T-helper 17 cell (primary cell): ENCODE measurements at regions not wholly inside any gene's neighbourhood (a gene's known extent, or its start where the extent isn't known, plus 50 kb on each side); places are given as distances from the start of the nearest gene placed in this dataset.

ENCODE experiments used
- ATAC-seq: fragments of 150-1000 bp; cut with Tn5 transposase; 2 replicates; pipeline ENCODE4 v1.10.0; 2021; ENCODE audit warnings: mild to moderate bottlenecking, moderate library complexity
- DNase-seq, 3 donors: peaks; one replicate each; pipeline versions ENCODE4 v3.0.0 to v3.0.0-alpha.2; 2020 to 2021
- H3K9me3 ChIP-seq: one replicate; pipeline ENCODE4 v1.7.0; 2013; ENCODE audit warnings: low read length, mild to moderate bottlenecking; ENCODE audit not compliant: control insufficient read depth, poor library complexity, severe bottlenecking
- H3K27ac Mint-ChIP-seq: one replicate; pipeline ENCODE4 v1.8.0; 2022; ENCODE audit warnings: mild to moderate bottlenecking, moderate library complexity, mixed read lengths
- H3K27me3 Mint-ChIP-seq: one replicate; pipeline ENCODE4 v1.8.0; 2022; ENCODE audit warnings: mixed read lengths
- H3K36me3 Mint-ChIP-seq: one replicate; pipeline ENCODE4 v1.8.0; 2022; ENCODE audit warnings: low read depth, mixed read lengths
- H3K4me1 Mint-ChIP-seq: one replicate; pipeline ENCODE4 v1.8.0; 2022; ENCODE audit warnings: mild to moderate bottlenecking, mixed read lengths
- H3K4me3 Mint-ChIP-seq: one replicate; pipeline ENCODE4 v1.8.0; 2022; ENCODE audit warnings: mild to moderate bottlenecking, moderate library complexity, mixed read lengths

DNA sequence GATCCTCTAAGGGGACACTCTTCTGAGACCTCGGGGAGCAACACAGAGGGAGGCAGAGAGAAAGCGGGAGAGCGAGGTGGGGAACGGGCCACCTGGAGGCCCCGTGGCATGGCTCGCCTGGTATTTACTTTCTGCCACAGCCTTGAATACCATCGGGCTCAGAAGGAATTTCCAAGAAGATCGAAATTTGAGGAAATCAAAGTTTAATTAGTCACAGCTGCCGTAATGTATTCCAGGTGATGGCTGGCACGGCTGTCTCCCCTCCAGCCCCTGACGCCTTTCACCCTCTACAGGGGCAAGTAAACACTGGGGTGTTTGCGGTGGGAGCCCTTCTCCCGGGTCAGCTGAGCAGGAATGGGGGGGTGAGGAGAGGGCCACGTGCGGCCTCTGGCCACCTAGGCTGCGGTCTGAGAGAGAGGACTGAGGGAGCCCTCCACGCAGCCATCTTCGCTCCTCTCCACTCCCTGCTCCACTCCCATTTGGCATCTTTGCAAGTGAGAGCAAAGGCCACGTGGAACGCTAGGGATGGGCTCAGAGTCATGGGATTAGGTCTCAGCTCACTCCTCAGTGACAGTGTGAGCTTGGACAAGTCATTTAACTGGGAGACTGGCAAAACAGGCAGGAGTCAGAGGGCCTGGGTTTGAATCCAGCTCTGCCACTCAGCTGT lies 125.2 kb downstream of the SYF2 start:
- peaks cover 11% of the 10 kb centered on the region for H3K27me3 Mint-ChIP-seq
- H3K36me3 Mint-ChIP-seq = no peaks in the 10 kb centered on the region
- H3K27ac Mint-ChIP-seq = peak overlapping the region; percentile 56
- H3K4me3 Mint-ChIP-seq = no peak overlapping the region
- DNase-seq = no peak
- no peak for ATAC-seq
- peaks cover 9% of the 10 kb centered on the region for H3K4me1 Mint-ChIP-seq
- no peaks in the 10 kb centered on the region for H3K9me3 ChIP-seq

DNA sequence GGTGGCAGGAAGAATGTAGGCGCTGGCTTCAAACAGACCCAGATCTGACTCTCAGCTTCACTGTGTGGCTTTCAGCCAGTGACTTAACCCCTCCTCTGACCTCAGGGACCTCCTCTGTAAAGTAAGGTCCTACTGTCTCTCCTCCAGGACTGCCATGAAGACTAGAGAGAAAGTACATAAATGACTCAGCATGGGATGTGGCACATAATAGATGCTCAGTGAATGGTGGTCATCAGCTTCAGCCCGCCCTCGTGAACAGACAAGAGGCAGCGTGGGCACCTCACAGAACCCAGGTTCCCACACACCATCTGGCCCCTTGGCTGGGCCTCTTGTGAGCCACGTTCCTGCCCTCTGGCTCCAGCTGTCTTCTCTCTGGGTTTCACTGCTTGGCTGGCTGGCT lies 126.0 kb downstream of the SYF2 start:
- no peak overlapping the region for H3K4me3 Mint-ChIP-seq
- ATAC-seq = no peak
- H3K27ac Mint-ChIP-seq = peak overlapping the region; percentile 56

DNA sequence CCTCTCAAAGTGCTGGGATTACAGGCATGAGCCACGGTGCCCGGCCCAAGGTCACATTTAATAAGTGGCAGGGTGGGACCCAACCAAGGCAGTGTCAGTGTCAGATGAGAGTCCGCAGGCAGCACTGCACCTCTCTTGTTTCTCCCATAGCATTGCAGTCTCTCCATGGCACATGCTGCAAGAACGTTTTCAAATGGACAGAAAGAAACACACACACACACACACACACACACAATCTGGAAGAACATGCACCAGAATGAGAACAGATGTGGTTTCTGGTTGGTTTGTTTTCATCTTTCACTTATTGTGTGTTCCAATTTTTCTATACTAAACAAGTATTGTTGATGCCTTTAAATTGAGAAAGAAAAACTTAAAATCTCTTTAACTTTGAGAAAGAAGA lies 126.5 kb downstream of the SYF2 start:
- H3K36me3 Mint-ChIP-seq = no peaks in the 10 kb centered on the region
- H3K27me3 Mint-ChIP-seq = peaks cover 11% of the 10 kb centered on the region
- H3K27ac Mint-ChIP-seq = peak overlapping the region; percentile 56
- H3K9me3 ChIP-seq = no peaks in the 10 kb centered on the region
- ATAC-seq (no peak), DNase-seq (no peak)
- H3K4me3 Mint-ChIP-seq = no peak overlapping the region
- peaks cover 17% of the 10 kb centered on the region for H3K4me1 Mint-ChIP-seq

More for the DNA sequence above, 126.0 kb downstream of the SYF2 start:
- Mint-ChIP-seq H3K4me1 (peaks cover 14% of the 10 kb centered on the region), H3K36me3 (no peaks in the 10 kb centered on the region), H3K27me3 (peaks cover 11% of the 10 kb centered on the region)
- no peaks in the 10 kb centered on the region for H3K9me3 ChIP-seq
- no peak for DNase-seq

DNA sequence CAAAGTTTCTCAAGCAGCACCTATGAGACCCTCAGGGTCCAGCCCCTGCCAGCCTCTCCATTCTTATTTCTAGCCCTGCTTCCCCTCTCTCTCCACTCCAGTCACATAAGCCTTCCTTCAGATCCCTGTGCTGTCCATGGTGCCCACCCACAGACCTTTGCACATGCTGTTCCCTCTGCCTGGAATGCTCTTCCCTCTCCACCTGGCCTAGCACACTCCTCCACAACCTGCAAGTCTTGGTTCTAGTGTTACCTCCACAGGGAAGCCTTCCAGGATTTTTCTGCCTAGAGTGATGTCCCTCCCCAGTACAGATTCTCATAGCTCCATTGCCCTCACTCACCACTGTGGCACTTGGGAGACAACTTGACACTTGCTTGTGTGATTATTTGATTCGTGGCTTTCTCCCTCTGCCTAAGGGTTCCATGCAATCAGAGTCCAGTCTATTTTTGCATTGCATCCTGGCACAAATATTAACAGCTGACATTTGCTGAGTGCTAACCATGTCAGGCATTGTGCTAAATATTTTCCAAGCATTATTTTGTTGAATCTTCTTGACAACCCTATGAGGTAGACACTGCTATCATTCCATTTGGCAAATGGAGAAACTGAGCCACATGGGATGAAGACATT lies 127.3 kb downstream of the SYF2 start:
- Mint-ChIP-seq H3K4me3 (no peak overlapping the region), H3K36me3 (no peaks in the 10 kb centered on the region), H3K27ac (peak overlapping the region; percentile 77), H3K4me1 (peaks cover 23% of the 10 kb centered on the region), H3K27me3 (peaks cover 11% of the 10 kb centered on the region)
- ATAC-seq = no peak
- DNase-seq = no peak
- H3K9me3 ChIP-seq = no peaks in the 10 kb centered on the region

DNA sequence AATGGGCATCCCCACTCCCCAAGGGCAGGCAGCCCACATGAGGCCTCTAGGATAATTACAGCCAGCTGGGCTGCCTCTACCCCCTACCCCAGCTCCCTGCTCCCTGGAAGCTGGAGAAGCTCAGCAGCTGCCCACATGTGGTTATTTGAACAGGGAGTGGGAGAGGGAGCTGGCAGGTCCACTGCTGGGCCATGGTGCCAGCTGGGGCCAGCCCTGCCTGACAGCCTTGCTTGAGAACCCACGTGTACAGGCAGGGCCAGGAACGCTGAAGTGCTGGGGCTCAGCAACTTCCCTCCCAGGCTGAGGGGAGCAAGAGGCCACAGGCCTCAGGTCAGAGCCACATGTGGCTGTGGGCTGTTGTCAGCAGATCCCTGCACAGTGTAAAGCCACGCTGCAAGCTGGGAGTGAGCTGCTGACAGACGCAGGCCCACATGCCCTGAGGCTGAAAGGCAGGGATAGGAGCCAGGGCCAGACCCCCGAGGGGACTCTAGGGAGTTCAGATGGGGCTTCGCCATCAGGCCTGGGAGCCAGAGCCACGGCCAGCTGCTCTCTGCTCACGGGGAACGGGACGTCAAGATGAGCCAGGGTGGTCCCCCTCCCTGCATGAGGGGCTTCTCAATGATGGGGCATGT lies 129.0 kb downstream of the SYF2 start:
- H3K4me3 Mint-ChIP-seq = no peak overlapping the region
- no peaks in the 10 kb centered on the region for H3K36me3 Mint-ChIP-seq
- peaks cover 15% of the 10 kb centered on the region for H3K27me3 Mint-ChIP-seq
- no peaks in the 10 kb centered on the region for H3K9me3 ChIP-seq
- ATAC-seq = no peak
- H3K27ac Mint-ChIP-seq = no peak overlapping the region
- DNase-seq = no peak
- H3K4me1 Mint-ChIP-seq = peaks cover 31% of the 10 kb centered on the region

DNA sequence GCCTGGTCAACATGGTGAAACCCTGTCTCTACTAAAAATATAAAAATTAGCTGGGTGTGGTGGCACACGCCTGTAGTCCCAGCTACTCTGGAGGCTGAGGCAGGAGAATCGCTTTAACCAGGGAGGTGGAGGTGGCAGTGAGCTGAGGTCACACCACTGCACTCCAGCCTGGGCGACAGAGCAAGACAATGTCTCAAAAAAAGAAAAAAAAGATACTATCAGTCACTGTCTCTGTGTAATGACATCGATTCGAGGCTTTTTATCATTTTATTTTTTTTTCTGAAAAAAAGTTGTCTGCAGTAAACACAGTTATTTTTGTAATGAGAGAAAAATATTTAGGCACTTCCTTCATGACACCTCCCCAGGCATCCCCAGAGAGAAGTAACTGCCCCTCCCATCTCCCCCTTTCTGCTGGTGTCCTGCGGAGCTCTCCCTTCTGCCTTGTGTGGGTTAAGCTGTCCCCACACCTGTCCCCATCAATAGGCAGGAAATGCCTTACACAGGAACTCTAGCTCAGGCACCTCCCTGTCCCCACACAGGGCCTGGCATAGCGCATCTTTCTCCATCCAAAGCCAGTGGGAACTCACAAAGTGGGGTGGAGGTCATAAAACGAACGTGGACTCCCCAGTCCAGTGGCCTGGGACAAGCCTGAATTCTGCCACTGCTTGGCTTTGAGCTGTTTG lies 132.0 kb downstream of the SYF2 start:
- H3K27ac Mint-ChIP-seq = peak overlapping the region; percentile 73
- no peak overlapping the region for H3K4me3 Mint-ChIP-seq
- peaks cover 15% of the 10 kb centered on the region for H3K27me3 Mint-ChIP-seq
- no peak for ATAC-seq
- H3K9me3 ChIP-seq = no peaks in the 10 kb centered on the region
- peaks cover 36% of the 10 kb centered on the region for H3K4me1 Mint-ChIP-seq
- H3K36me3 Mint-ChIP-seq = no peaks in the 10 kb centered on the region
- DNase-seq = no peak

DNA sequence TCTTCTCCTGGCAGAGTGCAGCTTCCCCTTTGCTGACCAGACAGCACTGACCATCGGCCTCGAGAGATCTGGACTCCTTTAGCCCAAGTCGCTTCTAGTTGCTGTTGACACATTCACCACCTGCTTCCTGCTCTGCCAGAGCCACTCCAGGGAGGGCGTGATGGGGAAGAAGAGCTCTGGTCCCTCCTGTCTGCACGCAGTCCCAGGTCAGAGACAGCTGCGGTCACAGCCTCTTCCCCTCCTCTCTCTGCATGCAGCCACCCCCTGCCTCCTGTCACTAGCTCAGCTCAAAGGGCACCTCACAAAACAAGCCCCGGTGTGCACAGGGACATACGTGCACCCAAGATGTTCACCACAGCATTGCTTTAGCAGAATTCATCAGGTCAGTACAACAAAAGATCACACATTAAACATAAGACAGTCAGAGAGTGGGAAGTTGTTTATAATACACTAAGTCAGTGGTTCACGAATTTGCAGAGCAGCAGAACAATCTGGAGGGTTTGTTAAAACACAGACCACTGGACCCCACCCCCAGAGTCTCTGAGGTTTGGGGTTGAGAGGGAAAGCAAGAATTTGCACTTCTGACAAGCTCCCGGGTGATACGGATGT lies 132.9 kb downstream of the SYF2 start:
- ATAC-seq (peak; percentile 45), DNase-seq (no peak)
- H3K27me3 Mint-ChIP-seq = peaks cover 7% of the 10 kb centered on the region
- H3K9me3 ChIP-seq = no peaks in the 10 kb centered on the region
- peak overlapping the region; percentile 73 for H3K27ac Mint-ChIP-seq
- H3K36me3 Mint-ChIP-seq = no peaks in the 10 kb centered on the region
- peak overlapping the region; percentile 79 for H3K4me3 Mint-ChIP-seq
- peaks cover 38% of the 10 kb centered on the region for H3K4me1 Mint-ChIP-seq

DNA sequence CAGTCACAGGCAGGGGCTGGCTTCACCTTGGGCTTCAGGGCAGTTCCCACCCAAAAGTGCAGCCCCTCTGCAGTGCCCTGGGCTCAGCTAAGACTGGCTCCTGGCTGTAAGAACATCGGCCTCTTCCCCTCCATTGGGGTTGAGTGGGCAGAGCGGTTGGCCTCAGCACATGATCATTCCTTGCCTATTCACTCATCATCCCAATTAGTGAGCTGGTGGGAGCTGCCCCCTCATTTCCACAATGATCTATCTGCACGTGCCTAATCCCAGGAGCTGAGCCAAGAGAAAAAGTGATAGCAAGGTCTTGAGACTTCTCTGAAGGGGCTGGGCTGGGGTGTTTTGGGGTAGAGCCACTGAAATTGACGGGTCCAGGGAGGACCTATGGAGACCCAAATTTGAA lies 133.6 kb downstream of the SYF2 start:
- DNase-seq = no peak
- no peaks in the 10 kb centered on the region for H3K9me3 ChIP-seq
- peak overlapping the region; percentile 79 for H3K4me3 Mint-ChIP-seq
- peak overlapping the region; percentile 73 for H3K27ac Mint-ChIP-seq
- no peaks in the 10 kb centered on the region for H3K36me3 Mint-ChIP-seq
- peaks cover 4% of the 10 kb centered on the region for H3K27me3 Mint-ChIP-seq
- no peak for ATAC-seq
- H3K4me1 Mint-ChIP-seq = peaks cover 36% of the 10 kb centered on the region

DNA sequence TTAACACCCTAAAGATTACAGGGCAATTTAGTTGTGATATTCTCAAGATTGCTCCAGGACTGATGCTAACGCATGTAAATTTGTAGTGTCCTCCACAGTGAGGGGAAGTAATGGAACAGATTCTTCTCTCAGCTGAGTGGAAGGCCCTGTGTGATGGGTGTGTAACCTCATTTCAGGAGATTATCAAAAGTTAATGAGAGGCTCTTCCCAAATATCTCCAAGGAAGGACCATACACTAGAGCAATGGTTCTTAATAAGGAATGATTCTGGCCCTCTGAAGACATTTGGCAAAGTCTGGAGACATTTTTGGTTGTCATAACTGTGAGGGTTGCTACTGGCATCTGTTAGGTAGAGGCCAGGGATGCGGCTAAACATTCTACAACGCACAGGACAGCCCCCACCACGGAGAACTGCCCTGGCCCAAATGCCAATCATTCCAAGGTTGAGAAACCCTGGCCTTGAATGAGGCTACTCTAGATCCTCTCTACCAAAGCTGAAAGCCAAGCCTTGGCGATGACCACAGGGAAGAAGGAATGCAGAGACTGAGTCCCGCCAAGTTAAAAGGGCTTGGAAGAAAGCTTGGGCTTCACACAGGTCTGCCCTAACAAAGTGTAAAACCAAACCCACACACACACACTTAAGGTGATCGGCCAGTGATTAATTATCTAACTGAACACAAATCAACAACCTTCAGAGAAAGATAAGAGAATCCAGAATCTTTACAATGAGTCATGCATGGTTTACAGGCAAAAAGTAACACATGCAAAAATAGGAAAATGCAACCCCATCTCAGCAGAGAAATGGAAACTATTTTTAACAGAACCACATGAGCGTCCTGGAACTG lies 135.8 kb downstream of the SYF2 start:
- Mint-ChIP-seq H3K4me1 (peaks cover 33% of the 10 kb centered on the region), H3K27ac (peak overlapping the region; percentile 79), H3K27me3 (peaks cover 4% of the 10 kb centered on the region), H3K4me3 (peak overlapping the region; percentile 69), H3K36me3 (no peaks in the 10 kb centered on the region)
- no peak for ATAC-seq
- DNase-seq = no peak
- no peaks in the 10 kb centered on the region for H3K9me3 ChIP-seq

DNA sequence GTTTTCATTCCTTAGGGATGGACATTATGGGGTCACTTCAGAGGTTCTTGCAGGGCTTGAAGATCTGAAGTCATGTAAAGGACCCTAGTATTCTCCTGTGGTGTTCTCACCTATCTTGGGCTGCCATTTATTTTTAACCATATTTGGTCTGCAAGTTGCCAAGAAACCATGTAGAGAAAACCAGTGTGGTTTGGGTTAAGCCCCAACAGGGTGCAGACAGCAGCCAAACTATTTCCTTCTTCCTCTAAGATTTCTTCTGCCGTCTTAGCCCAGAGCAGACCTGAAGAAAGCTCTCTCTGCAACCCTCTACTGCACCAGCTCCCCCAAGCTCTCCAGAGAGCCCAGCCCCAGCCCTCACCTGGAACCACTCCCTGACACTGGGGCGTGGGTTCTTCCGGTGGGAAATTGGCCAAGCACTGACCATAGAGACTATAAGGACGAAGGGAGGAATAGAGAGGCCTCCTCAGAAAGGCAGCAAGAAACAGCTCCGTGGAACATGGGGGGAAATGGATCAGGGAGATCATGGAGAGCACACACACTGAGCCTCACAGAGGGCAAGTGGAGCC lies 136.6 kb downstream of the SYF2 start:
- Mint-ChIP-seq H3K4me3 (peak overlapping the region; percentile 69), H3K4me1 (peaks cover 27% of the 10 kb centered on the region), H3K36me3 (no peaks in the 10 kb centered on the region), H3K27me3 (peaks cover 4% of the 10 kb centered on the region), H3K27ac (peak overlapping the region; percentile 79)
- H3K9me3 ChIP-seq = no peaks in the 10 kb centered on the region
- DNase-seq (no peak), ATAC-seq (peak; percentile 72)

DNA sequence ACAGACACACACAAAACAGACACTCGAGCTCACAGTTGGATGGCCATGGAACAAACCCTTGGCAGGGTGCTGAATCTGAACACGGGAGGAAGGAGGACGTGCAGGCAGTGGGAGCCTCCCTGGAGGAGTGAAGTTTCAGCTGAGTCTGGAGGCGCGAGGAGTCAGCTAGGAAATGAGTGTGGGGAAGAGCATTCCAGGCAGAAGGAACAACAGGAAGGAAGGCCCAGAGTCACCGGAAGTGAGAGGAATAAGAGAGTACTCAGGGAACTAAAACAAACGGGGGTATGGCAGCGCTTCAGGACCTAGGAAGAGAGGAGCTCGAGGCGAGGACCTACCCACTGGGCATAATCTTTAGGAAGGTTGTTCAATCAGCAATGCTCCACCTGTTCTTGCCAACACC lies 137.3 kb downstream of the SYF2 start:
- Mint-ChIP-seq H3K4me1 (peaks cover 22% of the 10 kb centered on the region), H3K27me3 (peaks cover 4% of the 10 kb centered on the region), H3K36me3 (no peaks in the 10 kb centered on the region), H3K27ac (peak overlapping the region; percentile 39), H3K4me3 (no peak overlapping the region)
- no peak for DNase-seq
- H3K9me3 ChIP-seq = no peaks in the 10 kb centered on the region
- ATAC-seq = no peak

DNA sequence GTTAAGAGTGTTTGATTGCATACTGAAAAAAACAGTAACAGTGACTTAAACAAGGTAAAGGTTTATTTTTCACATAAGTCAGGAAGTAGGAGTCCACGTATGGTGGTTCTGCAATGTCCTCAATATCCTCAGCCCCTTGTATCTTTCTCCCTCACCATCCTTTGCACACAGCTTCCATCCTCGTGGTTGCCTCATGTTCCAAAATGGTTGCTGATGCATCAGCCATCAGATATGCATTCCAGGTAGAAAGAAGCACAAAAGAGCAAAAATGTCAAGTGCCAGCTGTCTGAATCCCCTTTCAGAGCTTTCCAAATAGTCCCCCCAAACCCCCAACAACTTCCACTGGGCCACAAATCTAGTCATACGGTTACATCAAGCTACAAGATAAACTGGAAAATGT lies 138.1 kb downstream of the SYF2 start:
- Mint-ChIP-seq H3K36me3 (no peaks in the 10 kb centered on the region), H3K4me1 (peaks cover 19% of the 10 kb centered on the region), H3K27ac (no peak overlapping the region), H3K27me3 (peaks cover under 1% of the 10 kb centered on the region), H3K4me3 (no peak overlapping the region)
- ATAC-seq = no peak
- no peaks in the 10 kb centered on the region for H3K9me3 ChIP-seq
- DNase-seq = no peak
